Fibroblast of lung (primary cell): ENCODE measurements at regions not wholly inside any gene's neighbourhood (a gene's known extent, or its start where the extent isn't known, plus 50 kb on each side); places are given as distances from the start of the nearest gene placed in this dataset.

ENCODE experiments used
- DNase-seq, 2 donors: peaks; one replicate each; pipeline versions ENCODE4 v3.0.0 to v3.0.0-alpha.2; 2010; ENCODE audit warnings: low read depth in 2 of 2
- H2AFZ ChIP-seq: 2 replicates; pipeline ENCODE4 v1.5.1; 2012; ENCODE audit warnings: low read length, control low read depth, inconsistent platforms
- H3K27ac ChIP-seq: 2 replicates; pipeline ENCODE4 v1.5.1; 2011; ENCODE audit warnings: low read length, control low read depth; ENCODE audit not compliant: insufficient read depth
- H3K27me3 ChIP-seq: 2 replicates; pipeline ENCODE4 v1.5.1; 2011; ENCODE audit warnings: mild to moderate bottlenecking, low read length; ENCODE audit not compliant: control insufficient read depth, insufficient read depth
- H3K36me3 ChIP-seq: 2 replicates; pipeline ENCODE4 v1.5.1; 2011; ENCODE audit warnings: low read length; ENCODE audit not compliant: control insufficient read depth, insufficient read depth
- H3K4me1 ChIP-seq: 2 replicates; pipeline ENCODE4 v1.5.1; 2011; ENCODE audit warnings: low read length; ENCODE audit not compliant: control insufficient read depth, insufficient read depth; ENCODE audit errors: extremely low read depth
- H3K4me2 ChIP-seq: 2 replicates; pipeline ENCODE4 v1.5.1; 2011; ENCODE audit warnings: low read length, control low read depth; ENCODE audit not compliant: insufficient read depth; ENCODE audit errors: extremely low read depth
- H3K4me3 ChIP-seq, 4 experiments: fragments of 200-600 bp in 1 of 4; sonication (generic) in 1 of 4; replicated peaks in 1 of 4; 2 replicates each; pipeline ENCODE4 v1.5.1; 2011 to 2016; ENCODE audit warnings: low read length in 4 of 4, low read depth in 3 of 4, mild to moderate bottlenecking in 3 of 4, control low read depth in 2 of 4, inconsistent platforms in 1 of 4, mixed read lengths in 1 of 4; ENCODE audit not compliant: insufficient read depth in 1 of 4; ENCODE audit errors: control extremely low read depth in 1 of 4
- H3K79me2 ChIP-seq: 2 replicates; pipeline ENCODE4 v1.5.1; 2012; ENCODE audit warnings: mild to moderate bottlenecking, low read length, inconsistent platforms; ENCODE audit not compliant: control insufficient read depth, insufficient read depth
- H3K9ac ChIP-seq: 2 replicates; pipeline ENCODE4 v1.5.1; 2011; ENCODE audit warnings: mild to moderate bottlenecking, low read length, control low read depth; ENCODE audit not compliant: insufficient read depth
- H3K9me3 ChIP-seq: 2 replicates; pipeline ENCODE4 v1.5.1; 2012; ENCODE audit warnings: low read depth, low read length; ENCODE audit not compliant: control insufficient read depth, insufficient read depth
- H4K20me1 ChIP-seq: 2 replicates; pipeline ENCODE4 v1.5.1; 2011; ENCODE audit warnings: low read length; ENCODE audit not compliant: control insufficient read depth, insufficient read depth; ENCODE audit errors: extremely low read depth
- EZH2 ChIP-seq: IDR thresholded peaks from 2 replicates; pipeline ENCODE4 v1.5.1; 2012; ENCODE audit warnings: low read length, control low read depth, mild to moderate bottlenecking; ENCODE audit errors: missing control alignments
- TF ChIP-seq, protein P1 (sequence below), 2 donors: IDR thresholded peaks in 1 of 2; conservative IDR thresholded peaks in 1 of 2; 1 replicate in 1 of 2; 2 replicates in 1 of 2; pipeline ENCODE4 v1.5.1; 2011 to 2012; ENCODE audit warnings: low read length in 2 of 2, control low read depth in 1 of 2, inconsistent platforms in 1 of 2, low read depth in 1 of 2, mild to moderate bottlenecking in 1 of 2

- H3K36me3 ChIP-seq = no peaks in the 10 kb centered on the region
- no peak overlapping the region for H3K4me3 ChIP-seq
- H3K9ac ChIP-seq = no peak overlapping the region
- H3K9me3 ChIP-seq = no peaks in the 10 kb centered on the region
- H2AFZ ChIP-seq = no peak overlapping the region
- no peaks in the 10 kb centered on the region for H3K4me1 ChIP-seq
- peaks cover 2% of the 10 kb centered on the region for H4K20me1 ChIP-seq
- no peak for TF ChIP-seq EZH2
- TF ChIP-seq, protein P1, sequence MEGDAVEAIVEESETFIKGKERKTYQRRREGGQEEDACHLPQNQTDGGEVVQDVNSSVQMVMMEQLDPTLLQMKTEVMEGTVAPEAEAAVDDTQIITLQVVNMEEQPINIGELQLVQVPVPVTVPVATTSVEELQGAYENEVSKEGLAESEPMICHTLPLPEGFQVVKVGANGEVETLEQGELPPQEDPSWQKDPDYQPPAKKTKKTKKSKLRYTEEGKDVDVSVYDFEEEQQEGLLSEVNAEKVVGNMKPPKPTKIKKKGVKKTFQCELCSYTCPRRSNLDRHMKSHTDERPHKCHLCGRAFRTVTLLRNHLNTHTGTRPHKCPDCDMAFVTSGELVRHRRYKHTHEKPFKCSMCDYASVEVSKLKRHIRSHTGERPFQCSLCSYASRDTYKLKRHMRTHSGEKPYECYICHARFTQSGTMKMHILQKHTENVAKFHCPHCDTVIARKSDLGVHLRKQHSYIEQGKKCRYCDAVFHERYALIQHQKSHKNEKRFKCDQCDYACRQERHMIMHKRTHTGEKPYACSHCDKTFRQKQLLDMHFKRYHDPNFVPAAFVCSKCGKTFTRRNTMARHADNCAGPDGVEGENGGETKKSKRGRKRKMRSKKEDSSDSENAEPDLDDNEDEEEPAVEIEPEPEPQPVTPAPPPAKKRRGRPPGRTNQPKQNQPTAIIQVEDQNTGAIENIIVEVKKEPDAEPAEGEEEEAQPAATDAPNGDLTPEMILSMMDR (conservative IDR thresholded peaks at IDR 0.05 in 1 of 2, IDR thresholded peaks at IDR 0.05 in 1 of 2; ENCODE audit: low read depth in 1 of 2, low read length in 2 of 2) = no peak
- peaks cover 14% of the 10 kb centered on the region for H3K79me2 ChIP-seq
- H3K27ac ChIP-seq = no peak overlapping the region
- H3K27me3 ChIP-seq = no peaks in the 10 kb centered on the region
- DNase-seq = no peak
- H3K4me2 ChIP-seq = no peak overlapping the region
Measured at GRCh38 chr22:25386538-25386884, 167.1 kb downstream of the CRYBB2 start.

- no peak overlapping the region for H3K27ac ChIP-seq
- no peaks in the 10 kb centered on the region for H3K36me3 ChIP-seq
- no peaks in the 10 kb centered on the region for H3K27me3 ChIP-seq
- H3K4me2 ChIP-seq = no peak overlapping the region
- H3K9ac ChIP-seq = no peak overlapping the region
- no peak for DNase-seq
- no peak overlapping the region for H2AFZ ChIP-seq
- no peak overlapping the region for H3K4me3 ChIP-seq
- peaks cover 29% of the 10 kb centered on the region for H3K79me2 ChIP-seq
- H3K9me3 ChIP-seq = no peaks in the 10 kb centered on the region
- TF ChIP-seq, protein P1 (conservative IDR thresholded peaks at IDR 0.05 in 1 of 2, IDR thresholded peaks at IDR 0.05 in 1 of 2; ENCODE audit: low read depth in 1 of 2, low read length in 2 of 2) = no peak
- no peak for TF ChIP-seq EZH2
- peaks cover 2% of the 10 kb centered on the region for H4K20me1 ChIP-seq
- no peaks in the 10 kb centered on the region for H3K4me1 ChIP-seq
Measured at GRCh38 chr22:25388415-25388814, 169.0 kb downstream of the CRYBB2 start.

DNA sequence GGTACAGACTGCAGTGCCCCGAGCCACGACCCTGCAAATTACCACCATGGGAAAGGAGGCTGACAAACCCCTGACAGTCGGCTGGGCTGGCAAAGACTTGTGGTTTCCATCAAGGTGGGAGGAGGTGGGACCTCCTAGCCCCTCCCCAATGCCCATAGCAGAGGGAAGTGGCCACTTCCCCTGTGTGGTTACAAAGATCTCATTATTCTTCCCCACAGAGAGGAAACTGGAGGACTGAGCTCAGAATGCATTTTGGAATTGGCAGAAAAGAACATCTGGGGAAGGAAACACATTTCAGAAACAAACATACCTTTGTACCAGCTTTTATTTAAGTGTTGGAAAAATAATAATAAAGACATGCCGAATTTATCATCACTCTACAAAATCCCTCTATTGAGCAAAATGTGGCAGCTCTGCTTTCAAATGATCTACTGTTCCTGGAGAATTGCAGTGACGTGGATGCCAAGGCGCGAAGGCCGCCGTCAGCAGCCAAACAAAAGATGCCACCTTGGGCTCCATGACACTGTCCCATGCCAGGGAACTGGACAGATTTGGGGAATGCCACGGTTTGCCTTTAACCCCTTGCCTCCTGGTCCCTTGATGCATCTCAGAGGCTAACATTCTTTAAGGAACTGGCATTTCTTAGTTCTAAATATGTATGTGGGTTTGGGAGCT is 169.6 kb downstream of the CRYBB2 start:
- Histone ChIP-seq H3K9ac (no peak overlapping the region), H3K4me3 (no peak overlapping the region), H3K79me2 (peaks cover 27% of the 10 kb centered on the region), H3K4me2 (no peak overlapping the region), H3K36me3 (no peaks in the 10 kb centered on the region), H2AFZ (no peak overlapping the region), H4K20me1 (no peaks in the 10 kb centered on the region), H3K9me3 (no peaks in the 10 kb centered on the region), H3K27ac (no peak overlapping the region), H3K4me1 (no peaks in the 10 kb centered on the region), H3K27me3 (no peaks in the 10 kb centered on the region)
- TF ChIP-seq, protein P1 (conservative IDR thresholded peaks at IDR 0.05 in 1 of 2, IDR thresholded peaks at IDR 0.05 in 1 of 2; ENCODE audit: low read depth in 1 of 2, low read length in 2 of 2) = no peak
- no peak for TF ChIP-seq EZH2
- DNase-seq = no peak
